Transverse colon (tissue), 4 donors: ENCODE measurements at regions not wholly inside any gene's neighbourhood (a gene's known extent, or its start where the extent isn't known, plus 50 kb on each side); places are given as distances from the start of the nearest gene placed in this dataset.

Experiments used
- DNase-seq: peaks from one replicate; pipeline ENCODE4 v3.0.0-alpha.2; 2019
- H3K27ac ChIP-seq, 4 donors: fragments of 200-600 bp; sonication (generic); 2 replicates each; pipeline ENCODE4 v1.5.1; 2016 to 2018; ENCODE audit warnings: inconsistent platforms in 4 of 4
- H3K27me3 ChIP-seq: fragments of 200-600 bp; sonication (generic); 2 replicates; pipeline ENCODE4 v1.5.1; 2017; ENCODE audit warnings: inconsistent platforms
- H3K36me3 ChIP-seq, 4 donors: fragments of 200-600 bp; sonication (generic); 2 replicates each; pipeline ENCODE4 v1.5.1; 2017 to 2019; ENCODE audit warnings: inconsistent platforms in 4 of 4
- H3K4me1 ChIP-seq, 4 donors: fragments of 200-600 bp; sonication (generic); 2 replicates each; pipeline ENCODE4 v1.5.1; 2017 to 2020; ENCODE audit warnings: inconsistent platforms in 4 of 4
- H3K4me3 ChIP-seq, 4 donors: fragments of 200-600 bp; sonication (generic); 1 replicate in 1 of 4; 2 replicates in 3 of 4; pipeline versions ENCODE4 v1.5.1 to v1.6.1; 2017 to 2019; ENCODE audit warnings: inconsistent platforms in 4 of 4
- H3K9me3 ChIP-seq, 2 donors: fragments of 200-600 bp; sonication (generic); 2 replicates each; pipeline ENCODE4 v1.5.1; 2017 to 2019; ENCODE audit warnings: inconsistent platforms in 2 of 2
- CTCF ChIP-seq, 5 experiments: fragments of 200-600 bp in 3 of 5; fragments of 450-650 bp in 2 of 5; sonication (generic) in 3 of 5; IDR thresholded peaks; 1 replicate in 2 of 5; 2 replicates in 3 of 5; pipeline ENCODE4 v1.5.1; 2016 to 2017; ENCODE audit warnings: antibody characterized with exemption in 5 of 5, inconsistent platforms in 3 of 5, mild to moderate bottlenecking in 2 of 5, moderate library complexity in 1 of 5
- EP300 ChIP-seq: sonication (generic); formaldehyde crosslinking; IDR thresholded peaks from one replicate; pipeline ENCODE4 v1.6.1; 2017; ENCODE audit warnings: antibody characterized with exemption, low read depth
- POLR2A ChIP-seq: fragments of 450-650 bp; IDR thresholded peaks from one replicate; pipeline ENCODE4 v1.6.1; 2016; ENCODE audit warnings: antibody characterized with exemption, mild to moderate bottlenecking, moderate library complexity
- POLR2AphosphoS5 ChIP-seq, 3 donors: sonication (generic); formaldehyde crosslinking; IDR thresholded peaks; one replicate each; pipeline ENCODE4 v1.6.1; 2016; ENCODE audit warnings: antibody characterized with exemption in 3 of 3
- WGBS, 2 donors: methylation state at CpG; one replicate each; pipeline ENCODE4 v1.1.5; 2018; ENCODE audit warnings: low coverage in 1 of 2; 5-methylcytosine and 5-hydroxymethylcytosine counted together
- in situ Hi-C, 4 donors: fragments of 200-750 bp; cut with MboI; loops; one replicate each; pipeline versions ENCODE4 v1.15.0 to v1.15.1; 2017; ENCODE audit warnings: low sequenced_read_pairs in 3 of 4, low pct_ligation_motif_present in 1 of 4, low pct_unique_long_range_greater_than_20kb in 1 of 4
- intact Hi-C: fragments of 100-400 bp; cut with DNase I; formaldehyde crosslinking; loops from one replicate; pipeline ENCODE4 v1.15.1; 2023; ENCODE audit warnings: low total_unique reads

GRCh38 chr1:193846876-193847604 is 660.6 kb upstream of the B3GALT2 start:
- TF ChIP-seq EP300 (no peak), POLR2AphosphoS5 (IDR thresholded peaks at IDR 0.05) (no peak), POLR2A (no peak), CTCF (IDR thresholded peaks at IDR 0.05) (no peak)
- in situ Hi-C loops: no loop called here
- 67 to 82% methylated on average over 2 of the region's 2 CpGs for WGBS, 2 donors
- no peaks in the 10 kb centered on the region for H3K9me3 ChIP-seq
- H3K27ac ChIP-seq: no peak overlapping the region
- H3K36me3 ChIP-seq: no peaks in the 10 kb centered on the region
- intact Hi-C loops: no loop called here
- no peaks in the 10 kb centered on the region for H3K4me1 ChIP-seq
- no peaks in the 10 kb centered on the region for H3K27me3 ChIP-seq
- DNase-seq: no peak
- no peak overlapping the region for H3K4me3 ChIP-seq

DNA sequence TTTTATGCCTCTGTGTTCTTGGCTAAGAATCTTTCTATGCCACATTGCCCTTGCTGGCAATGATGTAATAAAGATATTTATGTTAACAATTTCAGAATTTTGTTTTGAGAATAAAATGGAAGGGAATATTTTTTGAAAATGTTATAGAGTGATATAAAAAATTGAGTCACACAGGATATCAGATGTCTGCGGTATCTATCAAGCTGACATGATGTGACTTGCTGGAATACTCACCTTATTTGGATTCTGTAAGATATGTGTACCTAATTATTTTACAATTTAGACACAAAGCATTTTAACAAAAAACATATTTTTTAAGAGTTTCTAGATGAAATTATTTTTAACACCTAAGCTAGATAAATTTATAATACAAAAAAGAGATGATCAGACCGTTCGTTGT is 660.0 kb upstream of the B3GALT2 start:
- no peaks in the 10 kb centered on the region for H3K9me3 ChIP-seq
- 80 to 87% methylated on average over 3 of the region's 3 CpGs for WGBS, 2 donors
- no peaks in the 10 kb centered on the region for H3K27me3 ChIP-seq
- H3K36me3 ChIP-seq: no peaks in the 10 kb centered on the region
- H3K4me3 ChIP-seq: no peak overlapping the region
- no peak overlapping the region for H3K27ac ChIP-seq
- TF ChIP-seq POLR2A: no peak
- TF ChIP-seq POLR2AphosphoS5 (IDR thresholded peaks at IDR 0.05): no peak
- TF ChIP-seq EP300: no peak
- no peak for TF ChIP-seq CTCF (IDR thresholded peaks at IDR 0.05)
- intact Hi-C loops (no loop called here), in situ Hi-C loops (no loop called here)
- DNase-seq: no peak
- no peaks in the 10 kb centered on the region for H3K4me1 ChIP-seq

DNA sequence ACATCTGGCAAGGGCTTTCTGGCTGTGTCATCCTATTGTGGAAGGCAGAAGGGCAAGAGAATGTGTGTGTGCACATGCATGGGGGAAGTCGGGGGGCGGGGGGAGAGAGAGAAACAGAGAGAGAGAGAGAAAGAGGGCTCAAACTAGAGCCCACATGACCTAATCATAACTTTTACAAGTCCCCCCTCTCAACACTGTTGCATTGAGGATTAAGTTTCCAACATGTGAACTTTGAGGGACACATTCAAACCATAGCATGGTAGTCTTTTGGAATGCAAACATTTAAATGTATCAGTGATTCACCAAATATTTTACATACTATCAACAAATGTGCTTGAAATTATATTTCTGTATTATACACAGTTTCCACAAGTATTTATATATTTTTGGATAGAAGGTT is 655.4 kb upstream of the B3GALT2 start:
- Histone ChIP-seq H3K9me3 (no peaks in the 10 kb centered on the region), H3K36me3 (no peaks in the 10 kb centered on the region), H3K4me3 (no peak overlapping the region), H3K27ac (no peak overlapping the region), H3K27me3 (no peaks in the 10 kb centered on the region), H3K4me1 (no peaks in the 10 kb centered on the region)
- in situ Hi-C loops: no loop called here
- no peak for DNase-seq
- intact Hi-C loops: no loop called here
- TF ChIP-seq POLR2A: no peak
- TF ChIP-seq EP300: no peak
- TF ChIP-seq CTCF (IDR thresholded peaks at IDR 0.05): no peak
- no peak for TF ChIP-seq POLR2AphosphoS5 (IDR thresholded peaks at IDR 0.05)
- 77% methylated on average over 2 of the region's 2 CpGs; no CpG with 5 or more reads in 1 of the 2 donors for WGBS, 2 donors

DNA sequence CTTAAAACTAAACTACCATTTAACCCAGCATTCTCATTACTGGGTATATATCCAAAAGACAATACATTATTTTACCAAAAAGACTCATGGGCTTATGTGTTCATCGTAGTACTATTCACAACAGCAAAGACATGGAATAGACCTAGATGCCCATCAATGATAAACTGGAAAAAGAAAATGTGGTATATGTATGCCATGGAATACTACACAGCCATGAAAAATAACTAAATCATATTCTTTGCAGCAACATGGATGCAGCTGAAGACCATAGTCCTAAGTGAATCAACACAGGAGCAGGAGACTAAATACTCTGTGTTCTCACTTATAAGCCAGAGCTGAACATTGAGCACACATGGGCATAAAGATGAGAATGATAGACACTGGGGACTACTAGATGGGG is 645.1 kb upstream of the B3GALT2 start:
- TF ChIP-seq CTCF (IDR thresholded peaks at IDR 0.05) (no peak), EP300 (no peak), POLR2A (no peak)
- intact Hi-C loops: no loop called here
- 92 to 100% methylated on average over 1 of the region's 1 CpG for WGBS, 2 donors
- no peak for DNase-seq
- H3K27me3 ChIP-seq: no peaks in the 10 kb centered on the region
- H3K4me3 ChIP-seq: no peak overlapping the region
- in situ Hi-C loops: no loop called here
- H3K4me1 ChIP-seq: no peaks in the 10 kb centered on the region
- H3K9me3 ChIP-seq: peaks cover 5 to 6% of the 10 kb centered on the region in 2 donors
- no peak overlapping the region for H3K27ac ChIP-seq
- H3K36me3 ChIP-seq: no peaks in the 10 kb centered on the region
